SK-N-SH treated with all-trans-retinoic acid at 6 μM for 48 hours (cell line): ENCODE measurements at regions not wholly inside any gene's neighbourhood (a gene's known extent, or its start where the extent isn't known, plus 50 kb on each side); places are given as distances from the start of the nearest gene placed in this dataset.

Source experiments
- ATAC-seq: fragments of 200-7000 bp; cut with Tn5 transposase; 3 replicates; pipeline ENCODE4 v1.9.1; 2020; ENCODE audit warnings: mild to moderate bottlenecking, moderate library complexity
- CREB5 ChIP-seq: fragments of 250-450 bp; sonication (Bioruptor Pico); IDR thresholded peaks from 2 replicates; pipeline ENCODE4 v1.5.1; 2020; ENCODE audit warnings: low read depth, mild to moderate bottlenecking, moderate library complexity
- CSDC2 ChIP-seq: fragments of 250-450 bp; sonication (Bioruptor Pico); IDR thresholded peaks from 2 replicates; pipeline ENCODE4 v1.5.0; 2020; ENCODE audit warnings: mild to moderate bottlenecking, moderate library complexity
- ESRRG ChIP-seq: fragments of 250-450 bp; sonication (Bioruptor Pico); IDR thresholded peaks from 2 replicates; pipeline ENCODE4 v1.6.1; 2021; ENCODE audit warnings: mild to moderate bottlenecking
- OSR1 ChIP-seq: fragments of 250-450 bp; sonication (Bioruptor Pico); IDR thresholded peaks from 2 replicates; pipeline ENCODE4 v1.8.0; 2022; ENCODE audit warnings: moderate library complexity, mild to moderate bottlenecking, inconsistent platforms
- PATZ1 ChIP-seq: fragments of 250-450 bp; sonication (Bioruptor Pico); IDR thresholded peaks from 2 replicates; pipeline ENCODE4 v1.8.0; 2020; ENCODE audit warnings: mild to moderate bottlenecking, moderate library complexity, borderline replicate concordance
- PPARA ChIP-seq: fragments of 250-450 bp; sonication (Bioruptor Pico); IDR thresholded peaks from 2 replicates; pipeline ENCODE4 v1.5.0; 2020; ENCODE audit warnings: mild to moderate bottlenecking, borderline replicate concordance
- RARB ChIP-seq: fragments of 250-450 bp; sonication (Bioruptor Pico); IDR thresholded peaks from 2 replicates; pipeline ENCODE4 v1.8.0; 2021; ENCODE audit warnings: mild to moderate bottlenecking, moderate library complexity
- SNAI2 ChIP-seq: fragments of 250-450 bp; sonication (Bioruptor Pico); IDR thresholded peaks from 2 replicates; pipeline ENCODE4 v1.5.0; 2020; ENCODE audit warnings: mild to moderate bottlenecking, moderate library complexity
- TCF4 ChIP-seq: fragments of 250-450 bp; sonication (Bioruptor Pico); IDR thresholded peaks from 2 replicates; pipeline ENCODE4 v1.8.0; 2021; ENCODE audit warnings: mild to moderate bottlenecking, moderate library complexity, borderline replicate concordance
- TSHZ2 ChIP-seq: fragments of 250-450 bp; sonication (Bioruptor Pico); IDR thresholded peaks from 2 replicates; pipeline ENCODE4 v1.5.0; 2020; ENCODE audit warnings: mild to moderate bottlenecking, moderate library complexity
- ZFP3 ChIP-seq: fragments of 250-450 bp; sonication (Bioruptor Pico); IDR thresholded peaks from 2 replicates; pipeline ENCODE4 v1.5.0; 2020; ENCODE audit warnings: mild to moderate bottlenecking, moderate library complexity
- ZFP30 ChIP-seq: fragments of 450-650 bp; formaldehyde crosslinking; IDR thresholded peaks from 2 replicates; pipeline ENCODE4 v1.5.0; 2022; ENCODE audit warnings: mild to moderate bottlenecking, moderate library complexity
- ZNF565 ChIP-seq: fragments of 450-650 bp; formaldehyde crosslinking; conservative IDR thresholded peaks from 2 replicates; pipeline ENCODE4 v1.5.0; 2020; ENCODE audit warnings: low read depth, mild to moderate bottlenecking, moderate library complexity
- ZNF70 ChIP-seq: fragments of 450-650 bp; formaldehyde crosslinking; IDR thresholded peaks from 2 replicates; pipeline ENCODE4 v1.5.0; 2020; ENCODE audit warnings: mild to moderate bottlenecking, moderate library complexity
- ZNF8 ChIP-seq: fragments of 450-650 bp; formaldehyde crosslinking; IDR thresholded peaks from 2 replicates; pipeline ENCODE4 v1.5.0; 2020; ENCODE audit warnings: mild to moderate bottlenecking, moderate library complexity
- TF ChIP-seq, protein P1 (sequence below): fragments of 250-450 bp; sonication (Bioruptor Pico); IDR thresholded peaks from 2 replicates; pipeline ENCODE4 v1.5.1; 2021; ENCODE audit warnings: mild to moderate bottlenecking, moderate library complexity

DNA sequence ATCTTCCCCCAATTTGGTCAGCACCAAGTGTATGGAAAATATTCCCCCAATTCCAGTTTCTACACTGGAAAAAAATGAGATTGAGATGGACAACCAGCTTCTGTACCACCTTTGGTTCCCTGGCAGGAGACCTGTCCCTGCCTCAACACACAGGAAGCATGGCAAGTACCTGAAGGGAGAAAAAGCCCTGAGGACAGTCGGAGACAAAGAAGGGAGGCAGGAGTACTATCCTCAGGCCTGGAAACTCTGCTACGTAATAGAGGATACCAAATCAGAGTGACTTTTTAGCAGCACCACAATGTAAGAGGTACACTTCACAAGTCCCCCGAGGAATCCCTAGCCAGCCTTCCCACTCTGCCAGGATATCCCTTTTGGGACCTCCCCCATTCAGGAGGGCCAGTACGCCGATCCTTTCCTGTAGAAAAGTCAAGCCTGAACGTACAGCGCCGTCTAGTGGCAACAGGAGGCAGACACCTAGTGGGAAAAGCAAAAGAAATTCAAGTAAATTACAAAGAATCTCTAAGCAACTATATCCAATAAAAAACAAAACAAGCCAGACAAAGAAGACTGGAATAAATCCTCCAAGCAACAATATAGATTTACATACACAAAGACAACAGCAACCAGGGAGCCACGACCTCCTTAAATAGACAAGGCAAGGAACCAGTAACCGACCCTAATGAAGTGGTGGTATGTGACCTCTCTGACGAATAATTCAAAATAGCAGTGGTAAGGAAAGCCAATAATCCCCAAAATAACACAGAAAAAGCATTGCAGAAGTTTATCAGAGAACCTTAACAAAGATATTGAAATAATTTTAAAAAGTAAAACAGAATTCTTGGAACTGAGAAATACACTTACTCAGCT lies 63.3 kb upstream of the SLCO6A1 start:
- ATAC-seq = peak; percentile 61; the same call in 2 of the 3 replicates
- no peak for TF ChIP-seq PPARA (CRISPR knock-in tag)

- TF ChIP-seq PPARA (CRISPR knock-in tag) = no peak
- TF ChIP-seq RARB = no peak
- TF ChIP-seq PATZ1 = no peak
- no peak for TF ChIP-seq ZNF8 (CRISPR knock-in tag)
- TF ChIP-seq OSR1 (CRISPR knock-in tag) = no peak
- no peak for TF ChIP-seq TCF4
- TF ChIP-seq ESRRG (CRISPR knock-in tag) = no peak
- TF ChIP-seq CSDC2 (CRISPR knock-in tag) = no peak
- ATAC-seq = no peak
Observed at GRCh38 chr5:102570747-102571146, 71.9 kb upstream of the SLCO6A1 start.

DNA sequence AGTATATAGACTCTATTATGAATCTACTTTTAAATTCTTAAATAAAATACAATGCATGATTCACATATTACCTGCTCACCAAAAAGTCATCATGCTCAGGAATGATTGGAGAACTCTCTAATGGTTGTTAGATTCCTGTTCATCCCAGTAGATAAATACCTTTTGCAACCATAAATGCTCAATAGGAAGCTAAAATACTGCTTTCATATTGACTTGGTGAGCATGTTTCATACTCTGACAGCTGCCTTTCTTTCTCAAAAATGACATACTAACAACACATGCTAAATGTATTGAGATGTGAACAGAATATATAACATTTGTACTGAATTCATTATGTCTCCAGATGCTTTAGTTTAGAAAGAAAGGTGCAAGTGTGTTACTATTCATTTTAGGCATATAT lies 79.6 kb upstream of the SLCO6A1 start:
- no peak for ATAC-seq

DNA sequence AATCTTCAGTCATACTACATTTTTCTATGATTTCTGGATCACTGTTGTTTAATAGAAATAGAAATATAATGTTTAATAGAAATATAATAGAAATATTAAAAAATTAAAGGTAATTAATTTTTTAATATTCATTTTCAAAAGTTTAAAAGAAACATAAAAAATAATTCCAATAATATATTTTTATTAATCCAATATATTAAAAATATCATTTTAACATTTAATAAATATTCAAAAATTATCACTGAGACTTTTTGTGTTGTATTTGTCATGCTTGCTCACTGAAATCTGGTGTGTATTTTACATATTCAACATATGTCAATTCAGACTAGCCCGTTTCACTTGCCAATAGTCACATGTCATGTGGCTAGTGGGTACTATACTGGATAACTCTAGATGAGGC lies 80.6 kb upstream of the SLCO6A1 start:
- TF ChIP-seq ZNF70 (CRISPR knock-in tag) (no peak), TSHZ2 (no peak), ESRRG (CRISPR knock-in tag) (no peak)
- no peak for ATAC-seq

More for the DNA sequence above, 79.6 kb upstream of the SLCO6A1 start:
- TF ChIP-seq TCF4 (no peak), ZFP30 (CRISPR knock-in tag) (no peak), ZNF565 (CRISPR knock-in tag) (no peak), SNAI2 (CRISPR knock-in tag) (no peak), ZFP3 (CRISPR knock-in tag) (no peak), TSHZ2 (no peak), CREB5 (CRISPR knock-in tag) (no peak), ZNF70 (CRISPR knock-in tag) (no peak)
- TF ChIP-seq, protein P1, sequence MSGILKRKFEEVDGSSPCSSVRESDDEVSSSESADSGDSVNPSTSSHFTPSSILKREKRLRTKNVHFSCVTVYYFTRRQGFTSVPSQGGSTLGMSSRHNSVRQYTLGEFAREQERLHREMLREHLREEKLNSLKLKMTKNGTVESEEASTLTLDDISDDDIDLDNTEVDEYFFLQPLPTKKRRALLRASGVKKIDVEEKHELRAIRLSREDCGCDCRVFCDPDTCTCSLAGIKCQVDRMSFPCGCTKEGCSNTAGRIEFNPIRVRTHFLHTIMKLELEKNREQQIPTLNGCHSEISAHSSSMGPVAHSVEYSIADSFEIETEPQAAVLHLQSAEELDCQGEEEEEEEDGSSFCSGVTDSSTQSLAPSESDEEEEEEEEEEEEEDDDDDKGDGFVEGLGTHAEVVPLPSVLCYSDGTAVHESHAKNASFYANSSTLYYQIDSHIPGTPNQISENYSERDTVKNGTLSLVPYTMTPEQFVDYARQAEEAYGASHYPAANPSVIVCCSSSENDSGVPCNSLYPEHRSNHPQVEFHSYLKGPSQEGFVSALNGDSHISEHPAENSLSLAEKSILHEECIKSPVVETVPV (CRISPR knock-in tag) = no peak
